ENCODE measurements at regions not wholly inside any gene's neighbourhood (a gene's known extent, or its start where the extent isn't known, plus 50 kb on each side); places are given as distances from the start of the nearest gene placed in this dataset.

DNA sequence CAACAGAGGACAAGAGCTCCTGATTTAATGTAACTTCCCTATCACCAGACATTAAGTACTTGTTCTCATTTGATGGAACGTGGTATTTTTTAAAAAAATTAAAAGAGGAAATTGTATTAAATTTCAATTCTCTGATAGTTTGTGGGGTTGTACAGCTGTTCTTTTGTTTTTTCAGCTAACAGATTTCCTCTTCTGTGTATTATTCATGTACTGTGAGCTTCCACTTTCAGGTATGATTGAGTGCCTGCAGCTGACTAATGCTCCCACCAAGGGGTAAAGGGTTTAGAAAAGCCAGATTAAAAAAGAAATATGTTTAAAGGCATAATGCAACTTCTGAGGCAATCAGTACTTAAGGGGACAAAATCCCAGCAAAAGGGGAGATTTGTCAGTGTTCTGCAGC is 117.7 kb upstream of the ACTBL2 start:
- H3K79me2 ChIP-seq = no peaks in the 10 kb centered on the region

GRCh38 chr5:57598756-57599155 is 116.1 kb upstream of the ACTBL2 start:
- Histone ChIP-seq H2AFZ (no peak overlapping the region), H3K36me3 (replicated peaks; ENCODE audit: insufficient read depth, low read depth) (no peaks in the 10 kb centered on the region), H3K27me3 (peaks cover 2% of the 10 kb centered on the region), H3K79me2 (no peaks in the 10 kb centered on the region), H3K27ac (no peak overlapping the region), H3K4me3 (no peak overlapping the region), H3K4me1 (ENCODE audit: insufficient read depth) (no peaks in the 10 kb centered on the region), H3K9me3 (ENCODE audit: low read depth) (no peaks in the 10 kb centered on the region), H3K9me2 (replicated peaks; ENCODE audit: insufficient read depth) (no peaks in the 10 kb centered on the region), H4K20me1 (ENCODE audit: insufficient read depth, poor library complexity, severe bottlenecking) (no peaks in the 10 kb centered on the region), H3K4me2 (no peak overlapping the region)
- DNase-seq (ENCODE audit: low spot score) = no peak
- 69% methylated on average over 3 of the region's 3 CpGs for WGBS (ENCODE audit: low lambda C conversion rate, missing lambda C conversion rate)
- TF ChIP-seq EZH2phosphoT487 (IDR thresholded peaks at IDR 0.05; ENCODE audit: low read depth, severe bottlenecking, unreplicated experiment) = no peak
- no peak for TF ChIP-seq EZH2 (IDR thresholded peaks at IDR 0.05; ENCODE audit: borderline replicate concordance)
- no peak for TF ChIP-seq CTCF (IDR thresholded peaks at IDR 0.05; ENCODE audit: poor library complexity)

More for the DNA sequence above, 117.7 kb upstream of the ACTBL2 start:
- no peak for DNase-seq (ENCODE audit: low spot score)
- no peaks in the 10 kb centered on the region for H3K9me3 ChIP-seq (ENCODE audit: low read depth)
- no peaks in the 10 kb centered on the region for H4K20me1 ChIP-seq (ENCODE audit: insufficient read depth, poor library complexity, severe bottlenecking)
- H3K4me3 ChIP-seq = no peak overlapping the region
- no peaks in the 10 kb centered on the region for H3K9me2 ChIP-seq (replicated peaks; ENCODE audit: insufficient read depth)
- H3K4me2 ChIP-seq = no peak overlapping the region
- no peaks in the 10 kb centered on the region for H3K4me1 ChIP-seq (ENCODE audit: insufficient read depth)
- no peak for TF ChIP-seq EZH2 (IDR thresholded peaks at IDR 0.05; ENCODE audit: borderline replicate concordance)
- TF ChIP-seq CTCF (IDR thresholded peaks at IDR 0.05; ENCODE audit: poor library complexity) = no peak
- TF ChIP-seq EZH2phosphoT487 (IDR thresholded peaks at IDR 0.05; ENCODE audit: low read depth, severe bottlenecking, unreplicated experiment) = no peak
- H3K36me3 ChIP-seq (replicated peaks; ENCODE audit: insufficient read depth, low read depth) = no peaks in the 10 kb centered on the region
- no peak overlapping the region for H3K27ac ChIP-seq
- 81% methylated on average over 1 of the region's 1 CpG for WGBS (ENCODE audit: low lambda C conversion rate, missing lambda C conversion rate)
- H3K27me3 ChIP-seq = peaks cover 2% of the 10 kb centered on the region
- no peak overlapping the region for H2AFZ ChIP-seq

DNA sequence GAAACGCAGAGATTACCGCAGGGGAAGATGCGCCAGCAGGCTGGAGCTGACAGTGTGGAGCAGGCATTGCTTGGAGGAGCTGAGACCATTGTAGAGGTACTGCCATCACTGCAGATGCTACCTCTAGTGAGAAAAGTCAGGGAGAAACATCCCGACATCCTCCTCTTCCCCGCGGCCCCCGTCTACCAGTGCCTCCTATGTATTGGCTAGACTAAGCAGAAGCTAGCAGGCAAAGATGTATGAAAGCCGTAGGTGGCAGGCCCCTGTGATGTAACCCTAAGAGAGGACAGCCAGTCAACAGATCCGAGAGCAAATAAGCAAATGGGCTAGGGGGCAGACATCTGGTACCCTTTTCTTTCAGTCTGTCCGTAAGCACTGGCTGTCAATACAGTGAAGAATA is 115.5 kb upstream of the ACTBL2 start:
- no peak overlapping the region for H3K4me3 ChIP-seq
- no peaks in the 10 kb centered on the region for H3K27me3 ChIP-seq
- no peak for DNase-seq (ENCODE audit: low spot score)
- H3K36me3 ChIP-seq (replicated peaks; ENCODE audit: insufficient read depth, low read depth) = no peaks in the 10 kb centered on the region
- 96% methylated on average over 10 of the region's 10 CpGs for WGBS (ENCODE audit: low lambda C conversion rate, missing lambda C conversion rate)
- H3K9me2 ChIP-seq (replicated peaks; ENCODE audit: insufficient read depth) = no peaks in the 10 kb centered on the region
- no peaks in the 10 kb centered on the region for H3K79me2 ChIP-seq
- no peak overlapping the region for H3K4me2 ChIP-seq
- no peaks in the 10 kb centered on the region for H3K9me3 ChIP-seq (ENCODE audit: low read depth)
- no peaks in the 10 kb centered on the region for H4K20me1 ChIP-seq (ENCODE audit: insufficient read depth, poor library complexity, severe bottlenecking)
- H3K27ac ChIP-seq = no peak overlapping the region
- TF ChIP-seq EZH2phosphoT487 (IDR thresholded peaks at IDR 0.05; ENCODE audit: low read depth, severe bottlenecking, unreplicated experiment) = no peak
- no peak for TF ChIP-seq CTCF (IDR thresholded peaks at IDR 0.05; ENCODE audit: poor library complexity)
- no peak for TF ChIP-seq EZH2 (IDR thresholded peaks at IDR 0.05; ENCODE audit: borderline replicate concordance)
- H2AFZ ChIP-seq = no peak overlapping the region
- H3K4me1 ChIP-seq (ENCODE audit: insufficient read depth) = no peaks in the 10 kb centered on the region

- H3K27ac ChIP-seq = no peak overlapping the region
- TF ChIP-seq CTCF (IDR thresholded peaks at IDR 0.05; ENCODE audit: poor library complexity) = no peak
- no peak for DNase-seq (ENCODE audit: low spot score)
- H4K20me1 ChIP-seq (ENCODE audit: insufficient read depth, poor library complexity, severe bottlenecking) = no peaks in the 10 kb centered on the region
- no peak overlapping the region for H3K4me2 ChIP-seq
- no peaks in the 10 kb centered on the region for H3K9me3 ChIP-seq (ENCODE audit: low read depth)
- no peak overlapping the region for H3K4me3 ChIP-seq
- H3K36me3 ChIP-seq (replicated peaks; ENCODE audit: insufficient read depth, low read depth) = no peaks in the 10 kb centered on the region
- no peaks in the 10 kb centered on the region for H3K27me3 ChIP-seq
- H3K79me2 ChIP-seq = no peaks in the 10 kb centered on the region
- no peaks in the 10 kb centered on the region for H3K4me1 ChIP-seq (ENCODE audit: insufficient read depth)
- WGBS (ENCODE audit: low lambda C conversion rate, missing lambda C conversion rate) = 41% methylated on average over 1 of the region's 1 CpG
- H2AFZ ChIP-seq = no peak overlapping the region
- H3K9me2 ChIP-seq (replicated peaks; ENCODE audit: insufficient read depth) = no peaks in the 10 kb centered on the region
Measured at GRCh38 chr5:57595523-57595991, 112.9 kb upstream of the ACTBL2 start.

Measured in hepatocyte (in vitro differentiated cells).